ENCODE measurements at regions not wholly inside any gene's neighbourhood (a gene's known extent, or its start where the extent isn't known, plus 50 kb on each side); places are given as distances from the start of the nearest gene placed in this dataset.

- Histone ChIP-seq H3K9me3 (ENCODE audit: control insufficient read depth in 2 of 3, insufficient read depth in 1 of 3, low read length in 3 of 3) (no peaks in the 10 kb centered on the region), H3K36me3 (ENCODE audit: control insufficient read depth in 2 of 3, insufficient read depth in 3 of 3, low read length in 3 of 3) (no peaks in the 10 kb centered on the region), H3K9ac (ENCODE audit: low read length in 3 of 3) (no peak overlapping the region), H3K4me3 (ENCODE audit: low read length in 3 of 3) (no peak overlapping the region), H3K4me1 (ENCODE audit: control insufficient read depth in 2 of 3, insufficient read depth in 2 of 3, low read depth in 1 of 3, low read length in 3 of 3) (no peaks in the 10 kb centered on the region), H3K27me3 (ENCODE audit: control insufficient read depth, insufficient read depth, low read length) (no peaks in the 10 kb centered on the region), H3K27ac (ENCODE audit: low read depth in 2 of 2, low read length in 2 of 2) (no peak overlapping the region)
- no peak for TF ChIP-seq CTCF (IDR thresholded peaks at IDR 0.05; ENCODE audit: borderline replicate concordance, extremely low read depth, insufficient read depth)
- DNase-seq (no peak), FAIRE-seq (no peak)
- intact Hi-C loops (cut with DNase I) = no loop called here
Observed at GRCh38 chr1:221886311-221886710, 144.4 kb upstream of the DUSP10 start.

- H3K9ac ChIP-seq (ENCODE audit: low read length in 3 of 3) = no peak overlapping the region
- intact Hi-C loops (cut with DNase I) = no loop called here
Observed at GRCh38 chr1:221884821-221885220, 142.9 kb upstream of the DUSP10 start.

GRCh38 chr1:221881805-221882581 is 140.1 kb upstream of the DUSP10 start:
- Histone ChIP-seq H3K36me3 (ENCODE audit: control insufficient read depth in 2 of 3, insufficient read depth in 3 of 3, low read length in 3 of 3) (no peaks in the 10 kb centered on the region), H3K9ac (ENCODE audit: low read length in 3 of 3) (no peak overlapping the region), H3K4me1 (ENCODE audit: control insufficient read depth in 2 of 3, insufficient read depth in 2 of 3, low read depth in 1 of 3, low read length in 3 of 3) (no peaks in the 10 kb centered on the region), H3K4me3 (ENCODE audit: low read length in 3 of 3) (no peak overlapping the region), H3K27ac (ENCODE audit: low read depth in 2 of 2, low read length in 2 of 2) (no peak overlapping the region), H3K9me3 (ENCODE audit: control insufficient read depth in 2 of 3, insufficient read depth in 1 of 3, low read length in 3 of 3) (no peaks in the 10 kb centered on the region), H3K27me3 (ENCODE audit: control insufficient read depth, insufficient read depth, low read length) (no peaks in the 10 kb centered on the region)
- no peak for FAIRE-seq
- DNase-seq = no peak
- no peak for TF ChIP-seq CTCF (IDR thresholded peaks at IDR 0.05; ENCODE audit: borderline replicate concordance, extremely low read depth, insufficient read depth)
- intact Hi-C loops (cut with DNase I) = no loop called here

More at GRCh38 chr1:221884821-221885220, 142.9 kb upstream of the DUSP10 start:
- TF ChIP-seq CTCF (IDR thresholded peaks at IDR 0.05; ENCODE audit: borderline replicate concordance, extremely low read depth, insufficient read depth) = no peak
- Histone ChIP-seq H3K27ac (ENCODE audit: low read depth in 2 of 2, low read length in 2 of 2) (no peak overlapping the region), H3K4me1 (ENCODE audit: control insufficient read depth in 2 of 3, insufficient read depth in 2 of 3, low read depth in 1 of 3, low read length in 3 of 3) (no peaks in the 10 kb centered on the region), H3K27me3 (ENCODE audit: control insufficient read depth, insufficient read depth, low read length) (no peaks in the 10 kb centered on the region), H3K36me3 (ENCODE audit: control insufficient read depth in 2 of 3, insufficient read depth in 3 of 3, low read length in 3 of 3) (no peaks in the 10 kb centered on the region), H3K9me3 (ENCODE audit: control insufficient read depth in 2 of 3, insufficient read depth in 1 of 3, low read length in 3 of 3) (no peaks in the 10 kb centered on the region), H3K4me3 (ENCODE audit: low read length in 3 of 3) (no peak overlapping the region)
- FAIRE-seq (no peak), DNase-seq (peak in 1 of 5 donors; percentile 19)
